ENCODE measurements at regions not wholly inside any gene's neighbourhood (a gene's known extent, or its start where the extent isn't known, plus 50 kb on each side); places are given as distances from the start of the nearest gene placed in this dataset.

GRCh38 chr5:130277522-130277921, 373.3 kb downstream of the CHSY3 start:
- intact Hi-C loops (cut with DNase I): no loop called here
- H3K4me3 ChIP-seq (replicated peaks in 1 of 3): no peak overlapping the region
- 91 to 92% methylated on average over 7 to 8 of the region's 8 CpGs for WGBS, 2 donors
- H3K27me3 ChIP-seq: no peaks in the 10 kb centered on the region
- no peaks in the 10 kb centered on the region for H3K36me3 ChIP-seq
- H3K4me1 ChIP-seq: no peaks in the 10 kb centered on the region
- TF ChIP-seq CTCF (IDR thresholded peaks at IDR 0.05) (no peak), POLR2A (IDR thresholded peaks at IDR 0.05) (no peak)
- no peak for DNase-seq
- no peaks in the 10 kb centered on the region for H3K9me3 ChIP-seq
- H3K27ac ChIP-seq: no peak overlapping the region

DNA sequence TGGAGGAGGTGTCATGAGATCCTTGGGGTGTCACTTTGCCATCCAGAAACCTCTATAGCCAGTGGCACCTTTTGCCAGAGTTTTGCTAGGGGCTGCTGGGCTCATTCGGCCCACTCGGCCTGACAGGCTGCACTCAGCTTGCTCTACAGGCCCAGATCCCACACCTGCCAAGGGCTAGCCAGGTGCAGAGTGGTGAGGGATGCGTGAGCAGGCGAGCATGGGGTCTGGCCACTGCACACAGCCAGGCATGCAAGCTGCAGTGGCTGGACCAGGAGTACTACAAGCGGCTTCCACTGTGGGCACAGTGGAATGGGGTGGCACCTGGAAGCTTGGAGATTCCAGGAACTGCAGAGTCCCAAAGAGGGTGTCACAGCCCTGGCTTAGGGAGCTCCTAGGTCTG, 372.7 kb downstream of the CHSY3 start:
- no peaks in the 10 kb centered on the region for H3K9me3 ChIP-seq
- H3K4me1 ChIP-seq: no peaks in the 10 kb centered on the region
- no peaks in the 10 kb centered on the region for H3K27me3 ChIP-seq
- no peak overlapping the region for H3K27ac ChIP-seq
- intact Hi-C loops (cut with DNase I): no loop called here
- H3K36me3 ChIP-seq: no peaks in the 10 kb centered on the region
- TF ChIP-seq POLR2A (IDR thresholded peaks at IDR 0.05) (no peak), CTCF (IDR thresholded peaks at IDR 0.05) (no peak)
- WGBS, 2 donors: 61 to 88% methylated on average over 4 to 5 of the region's 5 CpGs
- no peak overlapping the region for H3K4me3 ChIP-seq (replicated peaks in 1 of 3)
- no peak for DNase-seq

GRCh38 chr5:130272837-130273236, 368.6 kb downstream of the CHSY3 start:
- 80 to 82% methylated on average over 2 of the region's 2 CpGs for WGBS, 2 donors
- H3K36me3 ChIP-seq: no peaks in the 10 kb centered on the region
- H3K9me3 ChIP-seq: no peaks in the 10 kb centered on the region
- H3K27me3 ChIP-seq: no peaks in the 10 kb centered on the region
- no peak overlapping the region for H3K4me3 ChIP-seq (replicated peaks in 1 of 3)
- no peak for DNase-seq
- H3K27ac ChIP-seq: no peak overlapping the region
- intact Hi-C loops (cut with DNase I): no loop called here
- H3K4me1 ChIP-seq: no peaks in the 10 kb centered on the region
- TF ChIP-seq CTCF (IDR thresholded peaks at IDR 0.05): no peak
- TF ChIP-seq POLR2A (IDR thresholded peaks at IDR 0.05): no peak

GRCh38 chr5:130270786-130271185, 366.5 kb downstream of the CHSY3 start:
- no peaks in the 10 kb centered on the region for H3K27me3 ChIP-seq
- H3K27ac ChIP-seq: no peak overlapping the region
- DNase-seq: no peak
- H3K4me1 ChIP-seq: no peaks in the 10 kb centered on the region
- H3K4me3 ChIP-seq (replicated peaks in 1 of 3): no peak overlapping the region
- no peaks in the 10 kb centered on the region for H3K9me3 ChIP-seq
- no peaks in the 10 kb centered on the region for H3K36me3 ChIP-seq
- intact Hi-C loops (cut with DNase I): no loop called here
- no peak for TF ChIP-seq POLR2A (IDR thresholded peaks at IDR 0.05)

GRCh38 chr5:130268489-130268888, 364.2 kb downstream of the CHSY3 start:
- Histone ChIP-seq H3K27ac (no peak overlapping the region), H3K36me3 (no peaks in the 10 kb centered on the region), H3K9me3 (no peaks in the 10 kb centered on the region), H3K4me1 (no peaks in the 10 kb centered on the region), H3K4me3 (replicated peaks in 1 of 3) (no peak overlapping the region), H3K27me3 (no peaks in the 10 kb centered on the region)
- intact Hi-C loops (cut with DNase I): no loop called here
- TF ChIP-seq CTCF (IDR thresholded peaks at IDR 0.05) (no peak), POLR2A (IDR thresholded peaks at IDR 0.05) (no peak)
- WGBS, 2 donors: 79 to 81% methylated on average over 2 of the region's 2 CpGs
- DNase-seq: no peak

GRCh38 chr5:130267926-130268325, 363.7 kb downstream of the CHSY3 start:
- DNase-seq: no peak
- Histone ChIP-seq H3K36me3 (no peaks in the 10 kb centered on the region), H3K4me1 (no peaks in the 10 kb centered on the region), H3K27ac (no peak overlapping the region), H3K4me3 (replicated peaks in 1 of 3) (no peak overlapping the region), H3K27me3 (no peaks in the 10 kb centered on the region), H3K9me3 (no peaks in the 10 kb centered on the region)
- TF ChIP-seq POLR2A (IDR thresholded peaks at IDR 0.05): no peak
- no peak for TF ChIP-seq CTCF (IDR thresholded peaks at IDR 0.05)
- intact Hi-C loops (cut with DNase I): no loop called here
- 86 to 87% methylated on average over 2 of the region's 2 CpGs for WGBS, 2 donors

Measured in thyroid gland (tissue), 4 donors.